Stimulated activated CD4-positive, alpha-beta T cell treated with anti-CD3 and anti-CD28 coated beads, Interleukin-4, amount 100 ng/mL, for 4 hours (primary cell): ENCODE measurements at regions not wholly inside any gene's neighbourhood (a gene's known extent, or its start where the extent isn't known, plus 50 kb on each side); places are given as distances from the start of the nearest gene placed in this dataset.
"Not testable (repeated sequence)": the region's sequence is repeated elsewhere in the genome, so short reads cannot be mapped to it uniquely, and the experiment has no call there.

ENCODE experiments used
- DNase-seq, 2 experiments: peaks; one replicate each; pipeline ENCODE4 v3.0.0-alpha.2; 2020

GRCh38 chr15:38075466-38075865 is 141.0 kb downstream of the TMCO5A start:
- no peak for DNase-seq

GRCh38 chr15:38076786-38077185 is 142.3 kb downstream of the TMCO5A start:
- no peak for DNase-seq

GRCh38 chr15:38079236-38079635 is 144.8 kb downstream of the TMCO5A start:
- no peak for DNase-seq

GRCh38 chr15:38080651-38081275 is 146.3 kb downstream of the TMCO5A start:
- DNase-seq, result no peak

- no peak for DNase-seq
These were observed 149.8 kb downstream of the TMCO5A start for GRCh38 chr15:38084289-38084688.

- DNase-seq, result peak in 1 of 2 experiments; percentile 27
These were observed 150.7 kb downstream of the TMCO5A start for GRCh38 chr15:38085114-38085513.

- DNase-seq, result no peak
These were observed 151.6 kb downstream of the TMCO5A start for GRCh38 chr15:38085931-38086568.

GRCh38 chr15:38086611-38087010 is 152.2 kb downstream of the TMCO5A start:
- no peak for DNase-seq

GRCh38 chr15:38088971-38089370 is 154.5 kb downstream of the TMCO5A start:
- no peak for DNase-seq

- no peak for DNase-seq
These were observed 155.8 kb downstream of the TMCO5A start for GRCh38 chr15:38090223-38090622.

GRCh38 chr15:38090678-38091077 is 156.2 kb downstream of the TMCO5A start:
- no peak for DNase-seq

- no peak for DNase-seq
These were observed 156.7 kb downstream of the TMCO5A start for GRCh38 chr15:38091078-38091645.

GRCh38 chr15:38093931-38094330 is 158.7 kb upstream of the SPRED1 start:
- DNase-seq, result no peak

GRCh38 chr15:38102972-38103371 is 149.7 kb upstream of the SPRED1 start:
- DNase-seq, result no peak

- DNase-seq, result no peak
These were observed 149.1 kb upstream of the SPRED1 start for GRCh38 chr15:38103564-38103963.

- no peak for DNase-seq
These were observed 141.6 kb upstream of the SPRED1 start for GRCh38 chr15:38111070-38111469.

GRCh38 chr15:38112406-38112805 is 140.2 kb upstream of the SPRED1 start:
- no peak for DNase-seq

- DNase-seq, result no peak
These were observed 137.5 kb upstream of the SPRED1 start for GRCh38 chr15:38115121-38115520.

- DNase-seq, result no peak
These were observed 134.9 kb upstream of the SPRED1 start for GRCh38 chr15:38117781-38118180.

- not testable (repeated sequence) for DNase-seq
These were observed 132.8 kb upstream of the SPRED1 start for GRCh38 chr15:38119865-38120264.

- no peak for DNase-seq
These were observed 125.3 kb upstream of the SPRED1 start for GRCh38 chr15:38127306-38127771.

GRCh38 chr15:38128341-38128781 is 124.3 kb upstream of the SPRED1 start:
- no peak for DNase-seq

GRCh38 chr15:38128921-38129320 is 123.7 kb upstream of the SPRED1 start:
- no peak for DNase-seq

GRCh38 chr15:38129531-38130204 is 123.0 kb upstream of the SPRED1 start:
- DNase-seq, result no peak
